NCI-H345 treated with DMSO at 0.1 percent for 48 hours (cell line): ENCODE measurements at regions not wholly inside any gene's neighbourhood (a gene's known extent, or its start where the extent isn't known, plus 50 kb on each side); places are given as distances from the start of the nearest gene placed in this dataset.
"Not testable (repeated sequence)": the region's sequence is repeated elsewhere in the genome, so short reads cannot be mapped to it uniquely, and the experiment has no call there.

Experiments
- DNase-seq: peaks from one replicate; lab custom pipeline; 2025; ENCODE audit not compliant: unreplicated experiment; lab: John Stamatoyannopoulos, UW

- DNase-seq: not testable (repeated sequence)
Observed at GRCh38 chr11:15686259-15686658, 571.5 kb downstream of the INSC start.

GRCh38 chr11:15687342-15687741 lies 572.6 kb downstream of the INSC start:
- no peak for DNase-seq

GRCh38 chr11:15688351-15688792 lies 573.6 kb downstream of the INSC start:
- DNase-seq: no peak

GRCh38 chr11:15690320-15690719 lies 575.6 kb downstream of the INSC start:
- no peak for DNase-seq

- no peak for DNase-seq
Observed at GRCh38 chr11:15692739-15693138, 578.0 kb downstream of the INSC start.

GRCh38 chr11:15695096-15695721 lies 580.5 kb downstream of the INSC start:
- DNase-seq: peak; percentile 45

- DNase-seq: no peak
Observed at GRCh38 chr11:15696069-15696468, 581.3 kb downstream of the INSC start.

GRCh38 chr11:15697437-15698236 lies 582.9 kb downstream of the INSC start:
- DNase-seq: no peak

- DNase-seq: no peak
Observed at GRCh38 chr11:15698855-15699254, 584.1 kb downstream of the INSC start.

- no peak for DNase-seq
Observed at GRCh38 chr11:15699978-15700377, 585.3 kb downstream of the INSC start.

- DNase-seq: no peak
Observed at GRCh38 chr11:15700456-15700855, 585.7 kb downstream of the INSC start.

GRCh38 chr11:15704064-15704463 lies 589.3 kb downstream of the INSC start:
- no peak for DNase-seq

- no peak for DNase-seq
Observed at GRCh38 chr11:15704556-15704955, 589.8 kb downstream of the INSC start.

GRCh38 chr11:15705891-15706290 lies 591.2 kb downstream of the INSC start:
- no peak for DNase-seq

GRCh38 chr11:15707194-15707593 lies 592.5 kb downstream of the INSC start:
- no peak for DNase-seq

- peak; percentile 83 for DNase-seq
Observed at GRCh38 chr11:15707971-15708370, 593.2 kb downstream of the INSC start.

GRCh38 chr11:15710580-15711275 lies 596.0 kb downstream of the INSC start:
- no peak for DNase-seq

GRCh38 chr11:15711311-15711710 lies 596.6 kb downstream of the INSC start:
- DNase-seq: no peak

- peak; percentile 97 for DNase-seq
Observed at GRCh38 chr11:15714641-15715399, 600.1 kb downstream of the INSC start.

GRCh38 chr11:15716550-15716949 lies 601.8 kb downstream of the INSC start:
- no peak for DNase-seq

- DNase-seq: no peak
Observed at GRCh38 chr11:15720460-15720859, 605.7 kb downstream of the INSC start.
